Small intestine (tissue), 7 donors: ENCODE measurements at regions not wholly inside any gene's neighbourhood (a gene's known extent, or its start where the extent isn't known, plus 50 kb on each side); places are given as distances from the start of the nearest gene placed in this dataset.
A peak's percentile ranks its signal among the peaks of the same experiment; 100 is the strongest.
"Not testable (repeated sequence)": the region's sequence is repeated elsewhere in the genome, so short reads cannot be mapped to it uniquely, and the experiment has no call there.

Experiments
- DNase-seq, 2 donors: peaks; one replicate each; pipeline versions ENCODE4 v3.0.0 to v3.0.0-alpha.2; 2013
- FAIRE-seq: peaks from 2 replicates; lab custom pipeline; 2012; peaks lifted over from hg19 to GRCh38; lab: Jason Lieb, UNC
- H3K27ac ChIP-seq, 3 donors: one replicate each; pipeline ENCODE4 v1.5.1; 2013; ENCODE audit warnings: low read length in 2 of 3, mild to moderate bottlenecking in 2 of 3, control low read depth in 1 of 3, inconsistent platforms in 1 of 3, low read depth in 1 of 3, moderate library complexity in 1 of 3
- H3K27me3 ChIP-seq, 3 donors: one replicate each; pipeline ENCODE4 v1.6.1; 2013; ENCODE audit warnings: low read length in 3 of 3, inconsistent platforms in 1 of 3; ENCODE audit not compliant: control insufficient read depth in 3 of 3, insufficient read depth in 3 of 3
- H3K36me3 ChIP-seq, 3 donors: one replicate each; pipeline ENCODE4 v1.6.1; 2013; ENCODE audit warnings: low read length in 3 of 3, inconsistent platforms in 1 of 3, low read depth in 1 of 3, mild to moderate bottlenecking in 1 of 3, moderate library complexity in 1 of 3; ENCODE audit not compliant: control insufficient read depth in 3 of 3, insufficient read depth in 2 of 3
- H3K4me1 ChIP-seq, 3 donors: one replicate each; pipeline ENCODE4 v1.6.1; 2013; ENCODE audit warnings: low read length in 2 of 3, inconsistent platforms in 1 of 3, low read depth in 1 of 3, mild to moderate bottlenecking in 1 of 3, moderate library complexity in 1 of 3; ENCODE audit not compliant: control insufficient read depth in 3 of 3, insufficient read depth in 2 of 3
- H3K4me3 ChIP-seq, 3 donors: one replicate each; pipeline ENCODE4 v1.5.1; 2013; ENCODE audit warnings: low read length in 3 of 3, control low read depth in 1 of 3, inconsistent platforms in 1 of 3, low read depth in 1 of 3, mild to moderate bottlenecking in 1 of 3, moderate library complexity in 1 of 3
- H3K9me3 ChIP-seq, 2 donors: one replicate each; pipeline ENCODE4 v1.6.1; 2013; ENCODE audit warnings: low read depth in 1 of 2, low read length in 1 of 2; ENCODE audit not compliant: control insufficient read depth in 2 of 2, insufficient read depth in 1 of 2
- WGBS, 3 donors: extraction: QIAGEN DNeasy Blood & Tissue Kit; methylation state at CpG; one replicate each; pipeline ENCODE4 v1.1.7; 2013; 5-methylcytosine and 5-hydroxymethylcytosine counted together
- donor health status: healthy with polysubstance abuse.
- donor health status: control.
- donor health status: control.
- donor health status: Bipolar disorder and iron deficiency.
- donor health status: healthy.

DNA sequence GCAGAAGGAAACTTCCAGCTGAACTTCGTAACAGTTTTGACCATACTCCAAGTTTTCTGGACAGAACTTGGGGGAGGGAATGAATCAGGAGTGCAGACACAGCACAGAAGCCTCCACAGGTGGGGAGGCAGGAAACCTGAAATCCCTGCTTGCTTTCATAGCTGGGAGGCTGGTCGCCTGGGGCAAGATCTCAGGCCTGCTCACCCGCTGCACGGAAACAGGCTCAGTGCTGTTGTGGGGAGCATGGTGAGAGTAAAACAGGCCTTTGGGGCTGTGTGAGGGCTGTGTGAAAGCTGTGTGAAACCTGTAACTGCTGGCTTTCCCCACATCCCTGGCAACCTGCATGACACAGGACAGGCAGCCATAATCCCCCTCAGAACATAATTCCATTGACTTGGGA is 85.2 kb upstream of the UFL1 start:
- H3K4me1 ChIP-seq = no peaks in the 10 kb centered on the region
- H3K4me3 ChIP-seq = no peak overlapping the region
- WGBS, 3 donors = 64 to 66% (median 65%) methylated on average over 4 of the region's 4 CpGs
- no peaks in the 10 kb centered on the region for H3K27me3 ChIP-seq
- H3K9me3 ChIP-seq = peaks cover 0 to 38% of the 10 kb centered on the region in 2 donors
- DNase-seq = no peak
- no peak for FAIRE-seq
- H3K36me3 ChIP-seq = no peaks in the 10 kb centered on the region
- H3K27ac ChIP-seq = no peak overlapping the region

DNA sequence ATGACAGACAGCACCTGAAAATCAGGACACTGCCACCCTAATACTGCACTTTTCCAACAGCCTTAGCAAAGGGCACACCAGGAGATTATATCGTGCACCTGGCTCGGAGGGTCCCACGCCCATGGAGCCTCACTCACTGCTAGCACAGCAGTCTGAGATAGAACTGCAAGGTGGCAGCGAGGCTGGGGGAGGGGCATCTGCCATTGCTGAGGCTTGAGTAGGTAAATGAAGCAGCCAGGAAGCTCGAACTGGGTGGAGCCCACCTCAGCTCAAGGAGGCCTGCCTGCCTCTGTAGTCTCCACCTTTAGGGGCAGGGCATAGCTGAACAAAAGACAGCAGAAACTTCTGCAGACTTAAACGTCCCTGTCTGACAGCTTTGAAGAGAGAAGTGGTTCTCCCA is 84.4 kb upstream of the UFL1 start:
- 62 to 76% (median 66%) methylated on average over 6 of the region's 6 CpGs for WGBS, 3 donors
- H3K4me1 ChIP-seq, DNase-seq, H3K4me3 ChIP-seq, FAIRE-seq, H3K27ac ChIP-seq, H3K27me3 ChIP-seq, H3K36me3 ChIP-seq: not testable (repeated sequence)
- H3K9me3 ChIP-seq = peaks cover 0 to 38% of the 10 kb centered on the region in 2 donors

DNA sequence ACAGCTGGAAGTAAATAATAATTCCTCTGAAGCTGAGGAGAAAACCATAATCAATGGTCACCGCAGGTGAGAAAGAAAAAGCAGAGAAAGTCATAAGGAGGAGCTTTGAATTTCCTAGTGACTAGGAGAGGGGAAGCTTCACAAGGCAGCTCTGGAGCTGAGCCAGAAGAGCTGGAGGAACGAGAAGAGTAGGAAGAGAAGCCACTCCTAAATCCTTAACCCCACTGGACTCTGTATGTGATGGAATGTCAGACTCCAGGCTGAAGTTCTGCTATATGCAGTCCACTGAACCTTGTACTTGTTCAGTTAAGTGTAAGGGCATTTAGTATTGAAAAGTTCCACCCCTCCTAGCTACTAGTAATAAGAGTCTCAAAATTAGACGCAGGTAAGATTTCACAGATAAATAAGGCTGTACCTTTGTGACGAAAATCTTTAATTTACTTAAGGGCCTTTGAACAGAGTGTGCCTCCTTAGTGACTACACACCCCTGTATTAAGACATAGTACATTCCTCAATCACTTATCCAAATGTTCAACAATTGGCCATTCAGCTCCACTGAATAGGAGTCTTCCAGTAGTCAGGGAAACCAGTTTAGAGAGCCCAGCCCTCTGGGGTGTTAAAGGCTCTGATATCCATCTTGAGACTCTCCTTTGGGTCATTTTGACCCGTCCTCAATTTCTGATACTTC is 71.4 kb upstream of the UFL1 start:
- DNase-seq (peak; percentile 28 to 35), FAIRE-seq (no peak)
- H3K36me3 ChIP-seq = no peaks in the 10 kb centered on the region
- H3K9me3 ChIP-seq = peaks cover 0 to 3% of the 10 kb centered on the region in 2 donors
- H3K4me1 ChIP-seq = no peaks in the 10 kb centered on the region
- no peak overlapping the region for H3K4me3 ChIP-seq
- 16 to 50% (median 27%) methylated on average over 5 of the region's 5 CpGs for WGBS, 3 donors
- H3K27me3 ChIP-seq = no peaks in the 10 kb centered on the region
- no peak overlapping the region for H3K27ac ChIP-seq

DNA sequence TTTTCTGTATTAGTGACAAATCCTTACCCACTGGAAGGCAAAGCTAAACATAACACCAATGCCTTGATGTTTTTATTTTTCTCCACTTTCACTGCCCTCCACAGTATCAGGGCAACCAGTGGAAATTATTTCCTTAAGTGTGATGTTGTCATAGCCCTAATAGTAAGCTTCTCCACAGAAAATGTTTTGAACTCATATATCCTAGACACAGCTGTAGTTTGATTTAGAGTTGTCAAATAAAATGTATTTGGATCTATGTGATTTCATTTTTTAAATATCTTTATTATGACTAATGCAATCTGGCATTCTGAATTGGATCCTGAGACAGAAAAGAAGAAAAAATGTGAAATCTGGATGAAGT is 70.9 kb upstream of the UFL1 start:
- FAIRE-seq (no peak), DNase-seq (no peak)
- Histone ChIP-seq H3K4me1 (no peaks in the 10 kb centered on the region), H3K27ac (no peak overlapping the region), H3K36me3 (no peaks in the 10 kb centered on the region), H3K9me3 (no peaks in the 10 kb centered on the region), H3K4me3 (no peak overlapping the region), H3K27me3 (no peaks in the 10 kb centered on the region)

DNA sequence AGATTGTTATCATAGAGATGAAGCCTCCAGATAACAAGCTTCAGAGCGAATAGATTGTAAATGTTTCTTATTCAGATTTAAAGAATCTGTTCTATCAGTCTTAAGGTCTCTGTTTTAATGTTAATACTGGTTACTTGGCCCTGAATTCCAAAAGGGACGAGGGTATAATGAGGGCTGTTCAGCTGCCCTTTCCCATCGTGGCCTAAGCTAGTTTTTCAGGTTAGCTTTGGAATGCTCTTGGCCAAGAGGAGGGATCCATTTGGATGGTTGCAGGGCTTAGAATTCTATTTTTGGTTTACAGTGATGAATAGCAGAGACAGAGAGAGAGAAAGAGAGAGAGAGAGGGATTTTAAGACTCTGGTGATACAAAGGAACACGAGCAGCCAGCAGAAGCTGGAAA is 62.8 kb upstream of the UFL1 start:
- H3K4me1 ChIP-seq = no peaks in the 10 kb centered on the region
- H3K27me3 ChIP-seq = no peaks in the 10 kb centered on the region
- DNase-seq (no peak), FAIRE-seq (no peak)
- 65 to 72% (median 66%) methylated on average over 4 of the region's 4 CpGs for WGBS, 3 donors
- H3K9me3 ChIP-seq = no peaks in the 10 kb centered on the region
- H3K36me3 ChIP-seq = no peaks in the 10 kb centered on the region
- no peak overlapping the region for H3K27ac ChIP-seq
- H3K4me3 ChIP-seq = no peak overlapping the region

DNA sequence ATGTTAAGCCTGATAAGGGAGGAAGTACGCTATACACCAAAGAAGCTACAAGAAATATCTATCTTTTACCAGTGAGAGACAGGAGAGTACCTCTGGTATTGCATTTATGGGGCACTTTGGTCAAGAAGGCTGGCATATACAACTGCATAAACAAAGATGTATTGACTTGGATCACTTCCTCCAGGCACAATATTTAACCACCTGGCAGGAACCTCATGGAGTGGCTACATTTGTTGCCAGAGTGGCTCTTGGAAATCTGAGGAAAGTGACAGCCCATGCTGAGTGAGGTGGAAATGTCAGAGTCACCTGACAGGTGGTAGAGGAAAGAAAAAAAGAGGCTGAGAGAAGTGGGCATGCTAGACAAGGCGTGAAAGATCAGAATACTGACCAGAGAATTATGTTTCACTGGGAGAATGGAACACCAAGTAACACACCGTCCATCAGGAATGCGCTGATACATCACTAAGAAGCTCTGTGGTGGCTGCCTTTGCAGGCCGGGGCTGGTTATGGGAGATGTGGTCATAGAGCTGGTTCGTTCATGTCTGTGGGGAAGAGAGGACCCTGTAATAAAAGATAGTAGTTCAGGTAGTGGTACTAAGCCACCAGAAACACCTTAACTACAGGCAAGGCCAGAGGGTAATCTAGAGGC is 61.4 kb upstream of the UFL1 start:
- WGBS, 3 donors = 88 to 93% (median 91%) methylated on average over 6 of the region's 6 CpGs
- no peak for FAIRE-seq
- no peak for DNase-seq

DNA sequence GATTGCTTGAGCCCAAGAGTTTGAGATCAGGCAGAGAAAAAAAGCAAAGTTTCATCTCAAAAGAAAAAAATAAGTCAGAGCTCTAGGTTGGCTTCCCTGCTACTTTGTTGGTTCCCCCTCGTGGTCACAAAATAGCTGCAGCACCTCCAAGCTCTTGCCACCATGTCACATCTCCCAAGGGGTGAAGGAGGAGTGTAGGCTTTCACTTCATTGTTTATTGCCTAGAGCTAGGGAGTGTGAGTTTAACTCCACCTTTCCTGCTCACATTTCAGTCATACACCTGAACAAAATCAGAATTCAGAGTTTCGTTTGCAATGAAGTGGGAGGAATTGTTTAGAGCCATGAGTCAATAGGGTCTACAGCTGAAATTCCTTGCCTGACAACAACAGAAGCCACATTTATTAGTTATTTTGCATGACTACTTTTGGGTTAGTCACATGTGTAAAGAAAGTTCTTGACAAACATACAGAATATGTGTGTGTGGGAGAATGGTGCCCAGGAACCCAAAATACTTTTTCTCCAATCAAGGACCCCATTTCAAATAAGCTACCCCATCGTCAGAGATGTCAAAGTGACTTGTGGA is 56.2 kb upstream of the UFL1 start:
- 63 to 67% (median 66%) methylated on average over 3 of the region's 3 CpGs for WGBS, 3 donors
- no peak for FAIRE-seq
- H3K9me3 ChIP-seq = no peaks in the 10 kb centered on the region

More for the DNA sequence above, 61.4 kb upstream of the UFL1 start:
- no peak overlapping the region for H3K4me3 ChIP-seq
- H3K4me1 ChIP-seq = no peaks in the 10 kb centered on the region
- H3K9me3 ChIP-seq = no peaks in the 10 kb centered on the region
- no peaks in the 10 kb centered on the region for H3K36me3 ChIP-seq
- H3K27ac ChIP-seq = no peak overlapping the region
- H3K27me3 ChIP-seq = no peaks in the 10 kb centered on the region

DNA sequence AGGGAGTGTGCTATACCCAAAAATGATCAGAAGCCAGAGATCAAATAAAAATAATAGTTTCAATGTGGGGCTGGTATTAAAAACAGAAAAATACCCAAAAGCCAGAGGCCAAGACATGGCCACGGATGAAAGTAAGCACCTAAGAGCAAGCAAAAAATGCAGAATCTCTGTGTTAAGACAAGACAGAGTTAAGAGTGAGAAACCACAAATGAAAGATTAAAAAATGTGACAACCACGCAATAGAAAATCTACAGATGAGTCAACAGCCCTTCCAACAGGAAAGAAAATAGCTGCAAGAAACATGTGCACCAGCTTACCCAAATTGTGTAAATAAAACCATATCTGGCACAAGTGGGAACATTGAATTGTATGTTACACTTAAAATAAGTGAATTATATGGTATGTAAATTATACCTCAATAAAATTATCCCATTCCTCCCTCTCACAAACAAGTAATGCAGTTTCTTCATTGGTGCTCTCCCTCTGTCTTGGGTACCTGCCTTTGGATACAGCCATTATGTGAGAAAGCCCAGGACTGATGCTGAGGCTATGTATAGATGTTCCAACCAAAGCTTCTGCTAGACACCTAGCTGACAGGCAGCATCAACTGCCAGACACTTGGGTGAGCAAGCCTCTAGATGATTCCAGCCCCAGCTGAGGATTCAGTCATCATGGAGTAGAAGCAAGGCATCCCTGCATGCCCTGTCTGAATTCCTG is 55.3 kb upstream of the UFL1 start:
- WGBS, 3 donors = 57 to 73% (median 70%) methylated on average over 2 of the region's 2 CpGs
- H3K4me1 ChIP-seq = no peaks in the 10 kb centered on the region
- FAIRE-seq (no peak), DNase-seq (no peak)
- H3K9me3 ChIP-seq = no peaks in the 10 kb centered on the region
- H3K4me3 ChIP-seq = no peak overlapping the region
- H3K36me3 ChIP-seq = no peaks in the 10 kb centered on the region
- H3K27me3 ChIP-seq = no peaks in the 10 kb centered on the region
- no peak overlapping the region for H3K27ac ChIP-seq

More for the DNA sequence above, 56.2 kb upstream of the UFL1 start:
- H3K4me3 ChIP-seq = no peak overlapping the region
- no peak for DNase-seq
- no peaks in the 10 kb centered on the region for H3K36me3 ChIP-seq
- H3K27ac ChIP-seq = no peak overlapping the region
- no peaks in the 10 kb centered on the region for H3K27me3 ChIP-seq
- no peaks in the 10 kb centered on the region for H3K4me1 ChIP-seq
